HG02763 (cell line): ENCODE measurements at regions not wholly inside any gene's neighbourhood (a gene's known extent, or its start where the extent isn't known, plus 50 kb on each side); places are given as distances from the start of the nearest gene placed in this dataset.

Experiments used
- ATAC-seq: cut with Tn5 transposase; IDR thresholded peaks from one replicate; pipeline ENCODE4 v1.9.1; 2021; ENCODE audit warnings: mild to moderate bottlenecking, moderate library complexity; ENCODE audit not compliant: unreplicated experiment

- ATAC-seq = no peak
Observed at GRCh38 chr1:234870020-234870981, 258.3 kb downstream of the TOMM20 start.

- ATAC-seq = no peak
Observed at GRCh38 chr1:234869182-234870019, 259.2 kb downstream of the TOMM20 start.

GRCh38 chr1:234868296-234869147 is 258.5 kb upstream of the IRF2BP2 start:
- ATAC-seq = no peak

GRCh38 chr1:234866007-234866866 is 256.3 kb upstream of the IRF2BP2 start:
- no peak for ATAC-seq

- ATAC-seq = no peak
Observed at GRCh38 chr1:234865171-234866006, 255.4 kb upstream of the IRF2BP2 start.

GRCh38 chr1:234864116-234864515 is 254.1 kb upstream of the IRF2BP2 start:
- no peak for ATAC-seq

GRCh38 chr1:234863551-234863971 is 253.6 kb upstream of the IRF2BP2 start:
- ATAC-seq = no peak

- ATAC-seq = no peak
Observed at GRCh38 chr1:234862944-234863515, 253.1 kb upstream of the IRF2BP2 start.

- ATAC-seq = no peak
Observed at GRCh38 chr1:234862360-234862943, 252.5 kb upstream of the IRF2BP2 start.

- ATAC-seq = no peak
Observed at GRCh38 chr1:234861761-234862160, 251.8 kb upstream of the IRF2BP2 start.

- ATAC-seq = no peak
Observed at GRCh38 chr1:234861024-234861620, 251.1 kb upstream of the IRF2BP2 start.

GRCh38 chr1:234858722-234859121 is 248.7 kb upstream of the IRF2BP2 start:
- ATAC-seq = no peak

- ATAC-seq = no peak
Observed at GRCh38 chr1:234856845-234857245, 246.9 kb upstream of the IRF2BP2 start.

- no peak for ATAC-seq
Observed at GRCh38 chr1:234855851-234856250, 245.9 kb upstream of the IRF2BP2 start.

- no peak for ATAC-seq
Observed at GRCh38 chr1:234854645-234855039, 244.7 kb upstream of the IRF2BP2 start.

- ATAC-seq = no peak
Observed at GRCh38 chr1:234853906-234854644, 244.1 kb upstream of the IRF2BP2 start.

- ATAC-seq = no peak
Observed at GRCh38 chr1:234852659-234853058, 242.7 kb upstream of the IRF2BP2 start.
